Tibial nerve (tissue), 3 donors: ENCODE measurements at regions not wholly inside any gene's neighbourhood (a gene's known extent, or its start where the extent isn't known, plus 50 kb on each side); places are given as distances from the start of the nearest gene placed in this dataset.

Source experiments
- POLR2A ChIP-seq, 2 donors: fragments of 450-650 bp; IDR thresholded peaks; one replicate each; pipeline ENCODE4 v1.6.1; 2017; ENCODE audit warnings: antibody characterized with exemption in 2 of 2, mild to moderate bottlenecking in 2 of 2, moderate library complexity in 2 of 2
- TF ChIP-seq, protein P1 (sequence below), 5 experiments: fragments of 200-600 bp in 3 of 5; fragments of 450-650 bp in 2 of 5; sonication (generic) in 3 of 5; IDR thresholded peaks; one replicate each; pipeline ENCODE4 v1.5.1; 2016 to 2019; ENCODE audit warnings: antibody characterized with exemption in 5 of 5, mild to moderate bottlenecking in 3 of 5, moderate library complexity in 2 of 5

DNA sequence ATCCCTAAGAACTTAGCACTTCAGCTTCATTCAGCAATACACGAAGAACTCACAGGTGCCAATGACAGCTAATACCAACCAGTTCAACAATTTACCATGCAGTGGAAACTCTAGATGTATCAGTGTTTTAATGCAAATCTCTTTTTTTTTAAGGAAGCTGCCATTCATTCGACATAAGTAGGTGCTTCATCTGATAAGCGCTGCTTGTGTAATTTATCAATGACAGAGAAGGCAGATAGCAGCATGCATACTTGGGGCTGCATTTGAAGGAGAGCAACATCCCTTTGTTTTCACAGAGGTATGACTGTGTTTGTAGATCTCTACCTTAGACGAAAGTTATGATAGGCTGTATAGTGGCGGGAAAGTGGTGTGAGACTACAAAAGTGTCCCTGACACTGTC lies 977.1 kb downstream of the AACS start:
- TF ChIP-seq, protein P1, sequence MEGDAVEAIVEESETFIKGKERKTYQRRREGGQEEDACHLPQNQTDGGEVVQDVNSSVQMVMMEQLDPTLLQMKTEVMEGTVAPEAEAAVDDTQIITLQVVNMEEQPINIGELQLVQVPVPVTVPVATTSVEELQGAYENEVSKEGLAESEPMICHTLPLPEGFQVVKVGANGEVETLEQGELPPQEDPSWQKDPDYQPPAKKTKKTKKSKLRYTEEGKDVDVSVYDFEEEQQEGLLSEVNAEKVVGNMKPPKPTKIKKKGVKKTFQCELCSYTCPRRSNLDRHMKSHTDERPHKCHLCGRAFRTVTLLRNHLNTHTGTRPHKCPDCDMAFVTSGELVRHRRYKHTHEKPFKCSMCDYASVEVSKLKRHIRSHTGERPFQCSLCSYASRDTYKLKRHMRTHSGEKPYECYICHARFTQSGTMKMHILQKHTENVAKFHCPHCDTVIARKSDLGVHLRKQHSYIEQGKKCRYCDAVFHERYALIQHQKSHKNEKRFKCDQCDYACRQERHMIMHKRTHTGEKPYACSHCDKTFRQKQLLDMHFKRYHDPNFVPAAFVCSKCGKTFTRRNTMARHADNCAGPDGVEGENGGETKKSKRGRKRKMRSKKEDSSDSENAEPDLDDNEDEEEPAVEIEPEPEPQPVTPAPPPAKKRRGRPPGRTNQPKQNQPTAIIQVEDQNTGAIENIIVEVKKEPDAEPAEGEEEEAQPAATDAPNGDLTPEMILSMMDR (IDR thresholded peaks at IDR 0.05): no peak
- no peak for TF ChIP-seq POLR2A (IDR thresholded peaks at IDR 0.05)
